DMS 273 (cell line): ENCODE measurements at regions not wholly inside any gene's neighbourhood (a gene's known extent, or its start where the extent isn't known, plus 50 kb on each side); places are given as distances from the start of the nearest gene placed in this dataset.
"Not testable (repeated sequence)": the region's sequence is repeated elsewhere in the genome, so short reads cannot be mapped to it uniquely, and the experiment has no call there.

ENCODE experiments used
- DNase-seq: peaks from one replicate; lab custom pipeline; 2025; ENCODE audit not compliant: unreplicated experiment; lab: John Stamatoyannopoulos, UW

DNA sequence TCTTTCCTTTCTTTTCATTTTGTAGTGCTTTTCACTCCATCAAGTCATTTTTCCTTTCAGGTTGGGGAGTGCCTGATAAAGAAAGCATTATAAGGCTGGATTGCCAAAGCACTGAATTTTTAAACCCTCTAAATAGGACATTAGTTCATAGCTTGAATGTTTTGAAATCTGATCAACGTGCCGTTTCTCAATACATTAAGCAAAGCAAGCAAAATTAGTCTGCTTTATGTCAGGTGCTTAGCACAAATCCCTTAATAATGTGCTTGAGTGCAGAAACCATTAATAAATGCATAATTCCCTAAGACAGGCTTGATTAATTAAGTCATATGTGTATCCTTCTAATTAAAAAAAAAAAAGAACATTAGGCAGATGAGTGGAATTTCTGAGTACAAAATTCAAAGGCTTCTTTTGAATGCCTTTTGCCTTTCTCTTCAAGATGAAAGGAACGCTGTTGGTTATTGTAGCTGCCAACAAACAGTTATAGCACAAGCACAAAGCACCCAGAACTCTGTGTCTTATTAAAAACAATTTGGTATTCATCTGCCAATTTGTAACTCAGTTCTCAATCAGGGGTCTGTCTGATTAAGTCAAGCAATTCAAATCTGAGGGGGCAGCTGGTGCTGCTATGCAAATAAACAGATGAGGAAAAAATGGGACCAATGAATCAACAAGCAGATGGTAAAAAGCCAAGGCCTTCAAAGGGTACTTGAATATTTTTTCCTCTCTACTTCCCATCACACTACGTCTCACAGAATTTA, 233.7 kb downstream of the TLE1 start:
- DNase-seq = peak; percentile 9

- no peak for DNase-seq
Measured at GRCh38 chr9:81445331-81445921, 243.9 kb downstream of the TLE1 start.

- DNase-seq = no peak
Measured at GRCh38 chr9:81431641-81432040, 257.7 kb downstream of the TLE1 start.

- no peak for DNase-seq
Measured at GRCh38 chr9:81430727-81431126, 258.6 kb downstream of the TLE1 start.

DNA sequence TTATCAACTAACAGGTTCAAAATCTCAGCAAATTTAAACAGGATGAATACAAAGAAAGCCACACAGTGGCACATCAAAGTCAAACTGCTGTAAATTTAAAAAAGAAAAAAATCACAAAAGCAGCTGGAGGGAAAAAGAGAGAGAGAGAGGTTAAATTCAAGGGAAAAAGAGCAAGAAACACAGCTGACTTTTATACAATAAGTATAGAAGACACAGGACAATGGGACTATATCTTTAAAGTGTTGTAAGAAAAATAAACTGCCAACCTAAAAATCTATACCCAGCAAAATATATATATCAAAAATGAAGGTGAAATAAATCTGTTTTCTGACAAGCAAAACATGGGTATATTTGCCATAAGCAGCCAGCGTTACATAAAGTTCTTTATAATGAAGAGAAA, 261.5 kb downstream of the TLE1 start:
- peak; percentile 2 for DNase-seq

DNA sequence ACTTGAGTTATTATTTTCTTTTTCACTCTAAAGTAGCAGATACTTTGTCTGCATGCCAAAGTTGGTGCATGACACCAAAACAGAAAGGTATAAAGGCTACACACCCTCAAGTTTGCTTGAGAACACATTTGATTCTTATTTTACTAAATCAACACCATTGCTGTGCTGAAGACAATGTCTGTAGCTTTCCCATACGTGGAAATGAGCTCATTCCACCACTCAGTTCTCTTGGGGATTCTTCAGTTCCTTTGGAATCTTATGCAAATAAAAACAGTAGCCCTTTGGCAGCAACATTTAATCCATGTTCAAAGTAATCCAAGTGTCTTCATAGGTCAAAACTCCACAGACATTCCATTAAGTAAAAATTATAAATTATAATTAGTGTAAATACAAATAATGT, 264.9 kb downstream of the TLE1 start:
- DNase-seq = no peak

DNA sequence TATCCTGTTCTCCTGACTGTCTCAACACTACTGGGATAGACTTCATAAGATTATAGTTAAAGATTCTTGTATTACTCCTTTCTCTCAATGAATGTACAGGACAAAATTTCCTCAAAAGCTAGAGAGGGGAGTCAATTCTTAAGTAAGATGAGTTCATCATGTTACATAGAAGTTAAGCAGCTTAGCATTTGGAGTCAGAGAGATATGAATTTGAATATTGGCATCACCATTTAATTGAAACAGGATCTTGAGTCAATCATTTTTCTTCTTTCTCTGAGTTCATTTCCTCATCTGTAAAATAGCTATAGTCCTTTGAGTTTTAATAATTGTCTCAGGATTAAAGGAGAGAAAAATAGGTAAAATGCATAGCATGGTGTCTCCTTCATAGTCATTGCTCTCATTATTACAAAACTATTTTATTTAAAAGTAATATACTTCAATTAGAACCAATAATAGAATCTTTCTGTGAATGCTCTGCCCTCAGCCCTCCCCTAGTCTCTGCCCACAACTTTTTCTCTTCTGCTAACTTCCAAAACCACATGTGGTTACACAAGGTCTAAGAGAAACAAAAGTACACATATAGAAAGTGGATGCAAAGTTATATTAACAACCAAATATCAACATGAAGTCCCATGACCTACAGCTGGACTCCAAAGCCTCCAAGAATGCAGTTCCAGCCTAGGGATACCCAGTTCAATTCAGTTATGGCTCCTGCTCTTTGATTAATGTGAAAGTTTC, 265.6 kb downstream of the TLE1 start:
- DNase-seq = no peak

DNA sequence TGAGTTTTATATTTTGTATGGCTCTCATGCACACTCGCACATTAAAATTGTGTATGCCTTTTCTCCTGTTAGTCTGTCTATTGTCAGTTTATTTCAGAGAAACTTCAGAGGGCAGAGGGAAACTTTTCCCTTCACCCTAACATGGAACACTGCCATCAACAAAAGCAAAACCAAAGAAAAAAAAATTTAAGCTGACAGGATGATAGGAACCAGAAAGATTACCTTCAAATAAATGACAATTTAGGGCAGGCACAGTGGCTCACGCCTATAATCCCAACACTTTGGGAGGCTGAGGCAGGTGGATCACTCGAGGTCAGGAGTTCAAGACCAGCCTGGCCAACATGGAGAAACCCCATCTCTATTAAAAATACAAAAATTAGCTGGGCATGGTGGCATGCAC, 268.3 kb downstream of the TLE1 start:
- DNase-seq = not testable (repeated sequence)

DNA sequence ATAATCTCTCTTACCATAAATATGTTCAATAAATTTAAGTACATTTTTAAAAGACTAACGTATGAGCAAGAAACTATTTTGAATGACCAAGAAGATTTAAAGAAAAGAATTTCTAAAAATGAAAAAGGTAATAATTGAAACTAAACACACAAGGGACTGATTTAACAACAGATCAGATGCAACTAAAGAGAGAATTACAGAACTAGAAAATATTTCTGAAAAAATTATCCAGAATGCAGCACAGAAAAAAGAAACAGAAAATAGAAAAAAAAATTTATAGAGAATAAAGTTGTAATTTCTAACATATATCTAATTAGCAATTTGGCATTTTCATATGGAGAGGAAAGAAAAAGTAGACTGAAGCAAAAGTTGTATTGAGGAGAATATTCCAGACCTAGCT, 269.3 kb downstream of the TLE1 start:
- no peak for DNase-seq

- DNase-seq = no peak
Measured at GRCh38 chr9:81417941-81418340, 271.4 kb downstream of the TLE1 start.

DNA sequence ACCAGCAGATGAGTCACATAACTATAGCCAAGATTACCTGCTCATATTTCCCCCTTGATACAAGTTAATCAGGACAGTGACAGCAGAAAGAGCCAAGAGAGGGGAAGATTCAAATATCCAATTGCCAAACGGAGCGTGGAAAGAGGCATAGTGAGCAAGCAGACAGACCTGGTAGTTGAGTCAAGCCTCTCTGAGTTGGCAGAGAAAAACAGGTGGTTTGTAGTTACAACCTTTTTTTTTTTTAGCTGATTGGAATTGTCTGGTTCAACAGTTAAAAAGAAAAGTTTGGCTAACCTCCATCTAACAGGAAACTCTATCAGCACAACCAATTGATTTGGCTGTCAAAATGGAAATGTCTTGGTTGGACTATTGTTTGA, 272.1 kb downstream of the TLE1 start:
- DNase-seq = no peak

GRCh38 chr9:81416476-81417298, 272.7 kb downstream of the TLE1 start:
- DNase-seq = no peak

DNA sequence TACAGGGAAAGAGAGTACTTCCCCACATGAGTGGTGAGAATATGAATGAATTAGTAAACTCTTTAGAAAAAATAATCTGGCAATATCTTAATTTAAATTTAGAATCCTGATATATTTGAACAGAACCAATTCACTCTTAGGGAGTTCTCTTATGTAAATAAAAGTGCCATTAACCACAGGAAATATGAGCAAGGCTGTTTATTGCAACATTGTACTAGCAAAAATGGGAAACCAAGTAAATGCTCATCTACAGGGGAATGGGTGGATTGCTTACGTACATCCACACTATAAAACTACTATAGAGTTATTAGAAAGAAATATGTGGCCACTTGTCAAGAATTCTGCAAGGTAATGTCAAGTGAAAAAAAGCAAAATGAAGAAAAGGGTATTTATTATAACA, 274.5 kb downstream of the TLE1 start:
- DNase-seq = no peak

DNA sequence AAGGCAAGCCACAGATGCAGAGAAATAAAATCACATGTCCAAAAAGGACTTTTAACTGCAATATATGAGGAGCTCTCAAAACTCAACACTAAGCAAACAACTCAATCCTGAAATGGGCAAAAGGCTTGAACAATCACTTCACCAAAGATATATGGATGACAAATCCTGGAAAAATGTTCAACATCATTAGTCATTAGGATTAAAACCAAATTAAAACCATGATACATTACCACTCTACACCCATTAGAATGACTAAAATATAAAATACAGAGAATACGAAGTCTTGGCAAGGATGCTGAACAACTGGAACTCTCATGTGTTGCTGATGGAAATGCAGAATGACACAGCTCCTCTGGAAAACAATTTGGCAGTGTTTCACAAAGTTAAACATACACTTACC, 277.4 kb downstream of the TLE1 start:
- DNase-seq = no peak

- no peak for DNase-seq
Measured at GRCh38 chr9:81410201-81410600, 279.1 kb downstream of the TLE1 start.

- no peak for DNase-seq
Measured at GRCh38 chr9:81408951-81409350, 280.4 kb downstream of the TLE1 start.

- no peak for DNase-seq
Measured at GRCh38 chr9:81404931-81405598, 284.3 kb downstream of the TLE1 start.

DNA sequence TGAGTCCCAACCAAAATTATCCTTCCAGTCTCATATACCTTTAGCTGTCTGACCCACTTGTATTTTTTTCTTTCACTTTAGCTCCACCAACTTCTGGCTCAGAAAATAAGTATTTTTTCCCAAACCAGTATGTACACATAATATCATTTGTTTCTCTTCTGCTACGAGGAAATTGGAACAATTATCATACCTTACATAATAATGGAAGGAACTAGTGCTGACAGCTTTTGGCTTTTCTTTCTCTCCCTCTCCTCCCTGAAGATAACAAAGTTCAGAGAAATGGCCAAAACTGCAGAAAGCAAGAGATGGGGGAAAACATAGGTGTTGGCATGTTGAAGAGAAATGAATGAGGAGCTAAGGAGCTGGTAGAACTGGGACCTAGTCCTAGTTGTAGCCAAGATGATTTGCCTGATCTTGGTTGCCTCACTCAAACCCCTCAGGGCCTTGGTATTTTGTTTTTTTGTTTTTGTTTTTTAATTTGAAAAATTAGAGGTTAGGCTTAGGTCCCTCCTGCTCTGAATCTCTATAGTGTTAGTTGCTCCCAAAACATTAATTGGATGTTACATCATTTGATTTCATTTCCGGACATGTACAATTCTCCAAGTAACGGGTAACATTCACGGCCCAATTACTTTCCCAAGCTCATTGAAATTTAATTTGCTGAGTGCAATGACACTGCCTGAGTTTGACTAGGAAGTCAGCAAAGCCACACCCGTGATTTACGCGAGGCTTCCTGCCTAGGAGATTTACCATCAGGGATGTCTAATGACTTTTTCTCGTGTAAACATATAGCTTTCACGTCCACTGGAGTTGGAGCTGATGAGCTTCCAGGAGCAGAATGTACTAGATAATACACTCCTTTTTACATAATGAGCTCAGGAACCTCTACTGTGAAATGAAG, 291.6 kb downstream of the TLE1 start:
- DNase-seq = no peak

DNA sequence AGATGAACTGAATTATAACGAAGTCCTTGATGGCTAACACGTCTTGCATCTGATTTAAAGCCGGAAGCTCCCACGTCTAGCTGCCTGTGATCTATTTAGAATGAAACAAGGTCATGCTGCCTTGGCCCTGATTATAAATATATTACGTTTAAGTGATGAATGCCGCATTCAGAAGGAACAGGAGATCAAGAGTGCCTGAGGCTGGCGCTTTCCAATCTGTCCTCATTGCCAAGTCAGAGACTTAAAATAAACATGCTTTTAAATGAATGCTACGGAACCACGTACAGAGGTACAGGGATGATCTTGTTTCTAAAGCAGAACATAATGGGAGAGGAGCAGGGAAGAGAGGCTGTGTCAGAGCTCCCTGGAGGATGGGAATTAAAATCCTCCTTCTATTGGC, 292.8 kb downstream of the TLE1 start:
- no peak for DNase-seq

GRCh38 chr9:81395676-81396054, 293.7 kb downstream of the TLE1 start:
- no peak for DNase-seq
